K562 (cell line): ENCODE measurements at regions not wholly inside any gene's neighbourhood (a gene's known extent, or its start where the extent isn't known, plus 50 kb on each side); places are given as distances from the start of the nearest gene placed in this dataset.

ENCODE experiments used
- ATAC-seq: fragments of 200-7000 bp; cut with Tn5 transposase; 3 replicates; pipeline ENCODE4 v1.9.1; 2020; ENCODE audit warnings: moderate library complexity
- BruUV-seq: library from RNA; stranded (reverse); fragments of 400-500 nt; replicated peaks from 2 replicates; lab custom pipeline; 2021; lab: Mats Ljungman, UMichigan
- CTCF ChIA-PET: fragments of 300-600 bp; formaldehyde crosslinking; extraction: SDS; loops from one replicate; lab custom pipeline; 2021; ENCODE audit warnings: low intra/inter-chr PET ratio; lab: Yijun Ruan, JAX
- POLR2A ChIA-PET: fragments of 300-600, 350-650 bp; sonication (Branson Sonifier 250); formaldehyde crosslinking; extraction: SDS; loops from one replicate; lab custom pipeline; 2021; ENCODE audit warnings: antibody characterized with exemption, inconsistent platforms; lab: Yijun Ruan, JAX
- DNase-seq, 4 experiments: peaks; one replicate each; pipeline versions ENCODE4 v3.0.0 to v3.0.0-alpha.2; 2011 to 2018; ENCODE audit warnings: low spot score in 3 of 4, mixed read lengths in 3 of 4; ENCODE audit errors: extremely low read depth in 1 of 4
- FAIRE-seq: peaks from 2 replicates; lab custom pipeline; 2011; peaks lifted over from hg19 to GRCh38; lab: Jason Lieb, UNC
- H2AFZ ChIP-seq: 2 replicates; pipeline ENCODE4 v1.6.0; 2011; ENCODE audit warnings: low read depth, low read length, control low read depth, inconsistent platforms
- H3K27ac ChIP-seq: fragments of 200-600 bp; 3 replicates; pipeline ENCODE4 v1.8.0; 2011; ENCODE audit warnings: low read depth, mild to moderate bottlenecking, control low read depth, inconsistent platforms, low read length, moderate library complexity, mixed read lengths; ENCODE audit errors: extremely low read depth
- H3K27me3 ChIP-seq, 2 experiments: fragments of 300-600 bp in 1 of 2; 2 replicates in 1 of 2; 3 replicates in 1 of 2; pipeline versions ENCODE4 v1.6.0 to v1.8.0; 2011; ENCODE audit warnings: inconsistent platforms in 2 of 2, low read length in 2 of 2, mild to moderate bottlenecking in 1 of 2, mixed read lengths in 1 of 2, moderate library complexity in 1 of 2; ENCODE audit not compliant: control insufficient read depth in 2 of 2, insufficient read depth in 2 of 2
- H3K36me3 ChIP-seq: fragments of 300-600 bp; 3 replicates; pipeline ENCODE4 v1.8.0; 2011; ENCODE audit warnings: mild to moderate bottlenecking, low read length, inconsistent platforms; ENCODE audit not compliant: control insufficient read depth, insufficient read depth
- H3K4me1 ChIP-seq, 2 experiments: fragments of 200-600 bp in 1 of 2; replicated peaks in 1 of 2; 2 replicates in 1 of 2; 3 replicates in 1 of 2; pipeline versions ENCODE4 v1.5.1 to v1.8.0; 2011; ENCODE audit warnings: inconsistent platforms in 2 of 2, low read length in 2 of 2, mild to moderate bottlenecking in 1 of 2, mixed read lengths in 1 of 2, moderate library complexity in 1 of 2; ENCODE audit not compliant: control insufficient read depth in 2 of 2, insufficient read depth in 2 of 2
- H3K4me2 ChIP-seq: 2 replicates; pipeline ENCODE4 v1.6.1; 2011; ENCODE audit warnings: low read length, control low read depth, inconsistent platforms, mixed read lengths; ENCODE audit not compliant: insufficient read depth
- H3K4me3 ChIP-seq: fragments of 200-600 bp; sonication (generic), shearing (Covaris generic); 2 replicates; pipeline ENCODE4 v1.5.1; 2016; ENCODE audit warnings: control low read depth, inconsistent platforms
- H3K79me2 ChIP-seq: fragments of 200-600 bp; 3 replicates; pipeline ENCODE4 v1.8.0; 2011; ENCODE audit warnings: low read length, inconsistent platforms; ENCODE audit not compliant: control insufficient read depth, insufficient read depth
- H3K9ac ChIP-seq, 2 experiments: 2 replicates each; pipeline versions ENCODE4 v1.6.0 to v1.6.1; 2011; ENCODE audit warnings: low read depth in 2 of 2, low read length in 2 of 2, control low read depth in 1 of 2, inconsistent platforms in 1 of 2, mild to moderate bottlenecking in 1 of 2, mixed read lengths in 1 of 2; ENCODE audit not compliant: insufficient read depth in 1 of 2
- H3K9me1 ChIP-seq: one replicate; pipeline ENCODE4 v1.6.0; 2011; ENCODE audit warnings: inconsistent platforms, mild to moderate bottlenecking, low read length, moderate library complexity; ENCODE audit not compliant: control insufficient read depth, insufficient read depth
- H3K9me3 ChIP-seq: replicated peaks from 2 replicates; pipeline ENCODE4 v1.5.1; 2011; ENCODE audit warnings: low read depth, low read length, inconsistent platforms; ENCODE audit not compliant: control insufficient read depth, insufficient read depth
- H4K20me1 ChIP-seq: replicated peaks from 2 replicates; pipeline ENCODE4 v1.6.1; 2011; ENCODE audit warnings: low read length, inconsistent platforms, mixed read lengths; ENCODE audit not compliant: control insufficient read depth, insufficient read depth
- ATF7 ChIP-seq: fragments of 450-650 bp; IDR thresholded peaks from 2 replicates; pipeline ENCODE4 v1.7.1; 2014; ENCODE audit warnings: mild to moderate bottlenecking, moderate library complexity
- FOXM1 ChIP-seq, 2 experiments: fragments of 450-650 bp in 1 of 2; sonication (generic) in 1 of 2; formaldehyde crosslinking in 1 of 2; IDR thresholded peaks; 2 replicates each; pipeline versions ENCODE4 v1.6.1 to v1.9.0; 2017 to 2022; ENCODE audit warnings: low read depth in 2 of 2, mild to moderate bottlenecking in 2 of 2, missing genetic modification reagents in 1 of 2, moderate library complexity in 1 of 2
- HMBOX1 ChIP-seq: sonication (generic); IDR thresholded peaks from 2 replicates; pipeline ENCODE4 v1.6.1; 2016
- L3MBTL2 ChIP-seq: fragments of 450-650 bp; IDR thresholded peaks from 2 replicates; pipeline ENCODE4 v1.6.1; 2016; ENCODE audit warnings: mild to moderate bottlenecking, moderate library complexity
- NFE2L1 ChIP-seq: fragments of 450-650 bp; IDR thresholded peaks from 2 replicates; pipeline ENCODE4 v1.6.1; 2016; ENCODE audit warnings: missing genetic modification characterization, low read depth, mild to moderate bottlenecking, missing compliant biosample characterization, moderate library complexity, borderline replicate concordance
- TAL1 ChIP-seq: fragments of 450-650 bp; IDR thresholded peaks from 2 replicates; pipeline ENCODE4 v1.6.1; 2016; ENCODE audit warnings: mild to moderate bottlenecking
- TCF3 ChIP-seq: sonication (generic); formaldehyde crosslinking; IDR thresholded peaks from 2 replicates; pipeline ENCODE4 v1.4.0; 2020; ENCODE audit warnings: mild to moderate bottlenecking, missing genetic modification reagents
- ZBTB8A ChIP-seq: fragments of 450-650 bp; IDR thresholded peaks from 2 replicates; pipeline ENCODE4 v1.6.1; 2018; ENCODE audit warnings: mild to moderate bottlenecking, moderate library complexity; ENCODE audit not compliant: partially characterized antibody
- WGBS: fragments of 100-300 bp; shearing (Covaris generic); methylation state at CpG from one replicate; pipeline ENCODE4 v1.1.6; 2016; ENCODE audit warnings: low coverage, mixed read lengths; ENCODE audit not compliant: insufficient coverage; ENCODE audit errors: missing lambda C conversion rate; 5-methylcytosine and 5-hydroxymethylcytosine counted together
- in situ Hi-C: fragments of 300-500 bp; cut with MboI; formaldehyde crosslinking; loops from 4 replicates; pipeline ENCODE4 v1.15.0; 2018; ENCODE audit warnings: inconsistent platforms, mixed read lengths
- intact Hi-C: fragments of 100-400 bp; cut with micrococcal nuclease; formaldehyde crosslinking; loops from 2 replicates; pipeline ENCODE4 v1.14.2; 2022
- TF ChIP-seq, protein P1 (sequence below): fragments of 450-650 bp; IDR thresholded peaks from 2 replicates; pipeline ENCODE4 v1.7.1; 2018; ENCODE audit warnings: mild to moderate bottlenecking, low read depth; ENCODE audit not compliant: partially characterized antibody

DNA sequence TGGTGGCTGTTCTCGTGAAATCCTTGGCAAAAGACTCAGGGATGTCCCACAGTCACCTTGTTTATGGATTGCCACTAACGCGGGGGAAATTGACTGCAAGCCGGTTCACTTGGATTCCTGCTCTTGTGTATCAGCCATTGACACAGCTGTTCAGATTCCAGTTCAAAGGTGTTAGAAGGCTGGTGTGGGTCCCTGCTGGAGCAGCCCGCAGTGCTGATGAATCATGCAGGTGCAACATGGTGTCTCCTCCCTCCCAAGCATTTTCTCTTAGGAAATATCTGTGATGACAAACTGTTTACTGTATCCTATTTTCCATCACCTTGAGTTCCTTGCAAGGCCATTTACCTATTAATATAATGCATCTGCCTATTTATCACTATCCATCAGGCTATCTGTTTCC lies 170.1 kb downstream of the GATA3 start:
- intact Hi-C loops: no loop called here
- no TSS peak for BruUV-seq
- Histone ChIP-seq H3K27me3 (no peaks in the 10 kb centered on the region), H3K4me1 (no peaks in the 10 kb centered on the region), H3K79me2 (no peaks in the 10 kb centered on the region), H3K36me3 (no peaks in the 10 kb centered on the region), H3K4me3 (no peak overlapping the region), H3K9me1 (no peaks in the 10 kb centered on the region), H3K9me3 (no peaks in the 10 kb centered on the region), H3K27ac (no peak overlapping the region), H3K4me2 (no peak overlapping the region), H4K20me1 (no peaks in the 10 kb centered on the region), H2AFZ (no peak overlapping the region), H3K9ac (no peak overlapping the region)
- POLR2A ChIA-PET: no interaction called here
- 3% methylated on average over 5 of the region's 5 CpGs for WGBS
- DNase-seq (no peak), FAIRE-seq (no peak), ATAC-seq (no peak)
- CTCF ChIA-PET: no interaction called here
- in situ Hi-C loops: no loop called here
- TF ChIP-seq TCF3 (CRISPR knock-in tag) (no peak), FOXM1 (IDR thresholded peaks at IDR 0.05; ENCODE audit: low read depth) (no peak), FOXM1 (CRISPR knock-in tag; IDR thresholded peaks at IDR 0.05; ENCODE audit: low read depth) (no peak), L3MBTL2 (no peak), ATF7 (no peak)

- no peak overlapping the region for H2AFZ ChIP-seq
- no peaks in the 10 kb centered on the region for H3K9me1 ChIP-seq
- H3K36me3 ChIP-seq: no peaks in the 10 kb centered on the region
- H3K27me3 ChIP-seq: no peaks in the 10 kb centered on the region
- no peak overlapping the region for H3K4me2 ChIP-seq
- H3K79me2 ChIP-seq: no peaks in the 10 kb centered on the region
- WGBS: 7% methylated on average over 3 of the region's 3 CpGs
- intact Hi-C loops (no loop called here), in situ Hi-C loops (no loop called here)
- no peaks in the 10 kb centered on the region for H3K9me3 ChIP-seq
- no peaks in the 10 kb centered on the region for H4K20me1 ChIP-seq
- H3K9ac ChIP-seq: no peak overlapping the region
- H3K4me3 ChIP-seq: no peak overlapping the region
- no peaks in the 10 kb centered on the region for H3K4me1 ChIP-seq
- no peak overlapping the region for H3K27ac ChIP-seq
- DNase-seq (no peak), FAIRE-seq (peak; percentile 26), ATAC-seq (no peak)
- ChIA-PET CTCF (no interaction called here), POLR2A (interaction anchor here (0.6 kb wide), 1 partner anchor 20 kb away, joined by 6 read pairs; no protein-coding TSS in a partner anchor)
- no TSS peak for BruUV-seq
- TF ChIP-seq TAL1 (no peak), ZBTB8A (no peak), HMBOX1 (no peak), NFE2L1 (tag) (no peak)
- TF ChIP-seq, protein P1, sequence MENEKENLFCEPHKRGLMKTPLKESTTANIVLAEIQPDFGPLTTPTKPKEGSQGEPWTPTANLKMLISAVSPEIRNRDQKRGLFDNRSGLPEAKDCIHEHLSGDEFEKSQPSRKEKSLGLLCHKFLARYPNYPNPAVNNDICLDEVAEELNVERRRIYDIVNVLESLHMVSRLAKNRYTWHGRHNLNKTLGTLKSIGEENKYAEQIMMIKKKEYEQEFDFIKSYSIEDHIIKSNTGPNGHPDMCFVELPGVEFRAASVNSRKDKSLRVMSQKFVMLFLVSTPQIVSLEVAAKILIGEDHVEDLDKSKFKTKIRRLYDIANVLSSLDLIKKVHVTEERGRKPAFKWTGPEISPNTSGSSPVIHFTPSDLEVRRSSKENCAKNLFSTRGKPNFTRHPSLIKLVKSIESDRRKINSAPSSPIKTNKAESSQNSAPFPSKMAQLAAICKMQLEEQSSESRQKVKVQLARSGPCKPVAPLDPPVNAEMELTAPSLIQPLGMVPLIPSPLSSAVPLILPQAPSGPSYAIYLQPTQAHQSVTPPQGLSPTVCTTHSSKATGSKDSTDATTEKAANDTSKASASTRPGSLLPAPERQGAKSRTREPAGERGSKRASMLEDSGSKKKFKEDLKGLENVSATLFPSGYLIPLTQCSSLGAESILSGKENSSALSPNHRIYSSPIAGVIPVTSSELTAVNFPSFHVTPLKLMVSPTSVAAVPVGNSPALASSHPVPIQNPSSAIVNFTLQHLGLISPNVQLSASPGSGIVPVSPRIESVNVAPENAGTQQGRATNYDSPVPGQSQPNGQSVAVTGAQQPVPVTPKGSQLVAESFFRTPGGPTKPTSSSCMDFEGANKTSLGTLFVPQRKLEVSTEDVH: no peak
Measured at GRCh38 chr10:8225187-8225586, 170.7 kb downstream of the GATA3 start.
